HL-60 (cell line): ENCODE measurements at regions not wholly inside any gene's neighbourhood (a gene's known extent, or its start where the extent isn't known, plus 50 kb on each side); places are given as distances from the start of the nearest gene placed in this dataset.

Experiments used
- CTCF ChIP-seq: IDR thresholded peaks from one replicate; pipeline ENCODE4 v1.5.1; 2011; ENCODE audit warnings: low read length, control low read depth, inconsistent platforms; ENCODE audit not compliant: insufficient read depth
- GABPA ChIP-seq: IDR thresholded peaks from 2 replicates; pipeline ENCODE4 v1.6.1; 2012; ENCODE audit warnings: low read depth
- POLR2AphosphoS5 ChIP-seq: IDR thresholded peaks from 2 replicates; pipeline ENCODE4 v1.6.1; 2012; ENCODE audit warnings: low read depth
- SPI1 ChIP-seq: IDR thresholded peaks from 2 replicates; pipeline ENCODE4 v1.6.1; 2012; ENCODE audit warnings: low read depth, mild to moderate bottlenecking, borderline replicate concordance

- TF ChIP-seq CTCF (no peak), POLR2AphosphoS5 (no peak), GABPA (no peak), SPI1 (no peak)
Observed at GRCh38 chr1:29883411-29883832, 647.1 kb downstream of the PTPRU start.
